WTC11 (cell line): ENCODE measurements at regions not wholly inside any gene's neighbourhood (a gene's known extent, or its start where the extent isn't known, plus 50 kb on each side); places are given as distances from the start of the nearest gene placed in this dataset.

Experiments used
- ATAC-seq: fragments of 200-7000 bp; cut with Tn5 transposase; 2 replicates; pipeline ENCODE4 v1.10.0; 2021; ENCODE audit warnings: mild to moderate bottlenecking, moderate library complexity
- CTCF ChIA-PET: fragments of 300-600 bp; sonication (Branson Sonifier 250); formaldehyde crosslinking; loops from one replicate; lab custom pipeline; 2021; ENCODE audit warnings: antibody characterized with exemption; lab: Charles Lee
- POLR2A ChIA-PET: fragments of 350-600 bp; sonication (Branson Sonifier 250); formaldehyde crosslinking; loops from one replicate; lab custom pipeline; 2021; ENCODE audit warnings: antibody characterized with exemption; lab: Charles Lee
- DNase-seq: peaks from one replicate; pipeline ENCODE4 v3.0.0; 2021; ENCODE audit warnings: low spot score
- H3K27ac Mint-ChIP-seq: 2 replicates; pipeline ENCODE4 v1.8.0; 2021; ENCODE audit warnings: mixed read lengths
- H3K27me3 Mint-ChIP-seq: 2 replicates; pipeline ENCODE4 v1.8.0; 2021; ENCODE audit warnings: low read depth, mild to moderate bottlenecking, moderate library complexity, mixed read lengths
- H3K36me3 Mint-ChIP-seq: 2 replicates; pipeline ENCODE4 v1.8.0; 2021; ENCODE audit warnings: mixed read lengths
- H3K4me1 Mint-ChIP-seq: 2 replicates; pipeline ENCODE4 v1.8.0; 2022; ENCODE audit warnings: mixed read lengths
- H3K4me3 Mint-ChIP-seq: 2 replicates; pipeline ENCODE4 v1.8.0; 2021; ENCODE audit warnings: mild to moderate bottlenecking, moderate library complexity, mixed read lengths
- H3K9me3 Mint-ChIP-seq: 2 replicates; pipeline ENCODE4 v1.8.0; 2021; ENCODE audit warnings: mixed read lengths
- AFF4 ChIP-seq: sonication (generic); formaldehyde crosslinking; IDR thresholded peaks from 2 replicates; pipeline ENCODE4 v1.8.1; 2023; ENCODE audit warnings: mild to moderate bottlenecking, missing genetic modification reagents, borderline replicate concordance
- CBFB ChIP-seq: sonication (generic); formaldehyde crosslinking; IDR thresholded peaks from 2 replicates; pipeline ENCODE4 v1.8.1; 2022; ENCODE audit warnings: mild to moderate bottlenecking, low read depth, missing genetic modification reagents
- CREB1 ChIP-seq: sonication (generic); formaldehyde crosslinking; IDR thresholded peaks from 2 replicates; pipeline ENCODE4 v1.8.0; 2023; ENCODE audit warnings: mild to moderate bottlenecking, missing genetic modification reagents
- GTF2I ChIP-seq: fragments of 250-450 bp; sonication (Bioruptor Pico); conservative IDR thresholded peaks from 2 replicates; pipeline ENCODE4 v1.4.0; 2021; ENCODE audit warnings: mild to moderate bottlenecking
- IRF1 ChIP-seq: sonication (generic); formaldehyde crosslinking; IDR thresholded peaks from 2 replicates; pipeline ENCODE4 v1.8.0; 2023; ENCODE audit warnings: missing genetic modification reagents
- KAT7 ChIP-seq: sonication (generic); formaldehyde crosslinking; IDR thresholded peaks from 2 replicates; pipeline ENCODE4 v1.8.1; 2023; ENCODE audit warnings: missing genetic modification reagents, mild to moderate bottlenecking, borderline replicate concordance
- MAX ChIP-seq: sonication (generic); formaldehyde crosslinking; IDR thresholded peaks from 2 replicates; pipeline ENCODE4 v1.8.0; 2022; ENCODE audit warnings: mild to moderate bottlenecking, missing genetic modification reagents
- MXD4 ChIP-seq: fragments of 250-450 bp; sonication (Bioruptor Pico); IDR thresholded peaks from 2 replicates; pipeline ENCODE4 v1.8.0; 2021; ENCODE audit warnings: mild to moderate bottlenecking, moderate library complexity, borderline replicate concordance
- NFE2L1 ChIP-seq: sonication (generic); formaldehyde crosslinking; IDR thresholded peaks from 2 replicates; pipeline ENCODE4 v1.8.1; 2023; ENCODE audit warnings: missing genetic modification reagents
- OVOL2 ChIP-seq: fragments of 250-450 bp; sonication (Bioruptor Pico); IDR thresholded peaks from 2 replicates; pipeline ENCODE4 v1.9.0; 2021; ENCODE audit warnings: mild to moderate bottlenecking, borderline replicate concordance
- SP1 ChIP-seq: sonication (generic); formaldehyde crosslinking; conservative IDR thresholded peaks from 2 replicates; pipeline ENCODE4 v1.8.1; 2022; ENCODE audit warnings: missing genetic modification reagents
- TEAD4 ChIP-seq: sonication (generic); formaldehyde crosslinking; IDR thresholded peaks from 2 replicates; pipeline ENCODE4 v1.8.0; 2022; ENCODE audit warnings: mild to moderate bottlenecking, missing genetic modification reagents
- USF1 ChIP-seq: sonication (generic); formaldehyde crosslinking; IDR thresholded peaks from 2 replicates; pipeline ENCODE4 v1.8.0; 2022; ENCODE audit warnings: mild to moderate bottlenecking, missing genetic modification reagents
- USF2 ChIP-seq: sonication (generic); formaldehyde crosslinking; IDR thresholded peaks from 2 replicates; pipeline ENCODE4 v1.8.1; 2023; ENCODE audit warnings: mild to moderate bottlenecking, missing genetic modification reagents, moderate library complexity
- ZBTB21 ChIP-seq: sonication (generic); formaldehyde crosslinking; IDR thresholded peaks from 2 replicates; pipeline ENCODE4 v1.8.1; 2023; ENCODE audit warnings: mild to moderate bottlenecking, missing genetic modification reagents, borderline replicate concordance
- ZBTB43 ChIP-seq: sonication (generic); formaldehyde crosslinking; IDR thresholded peaks from 2 replicates; pipeline ENCODE4 v1.8.1; 2023; ENCODE audit warnings: mild to moderate bottlenecking, missing genetic modification reagents
- ZMAT4 ChIP-seq: fragments of 250-450 bp; sonication (Bioruptor Pico); IDR thresholded peaks from 2 replicates; pipeline ENCODE4 v1.9.0; 2021; ENCODE audit warnings: mild to moderate bottlenecking
- ZNF121 ChIP-seq: sonication (generic); formaldehyde crosslinking; IDR thresholded peaks from 2 replicates; pipeline ENCODE4 v1.8.0; 2023; ENCODE audit warnings: missing genetic modification reagents
- ZNF138 ChIP-seq: sonication (generic); formaldehyde crosslinking; conservative IDR thresholded peaks from 2 replicates; pipeline ENCODE4 v1.8.1; 2022; ENCODE audit warnings: mild to moderate bottlenecking, moderate library complexity, missing genetic modification reagents
- ZNF232 ChIP-seq: sonication (generic); formaldehyde crosslinking; IDR thresholded peaks from 2 replicates; pipeline ENCODE4 v1.8.0; 2022; ENCODE audit warnings: mild to moderate bottlenecking, missing genetic modification reagents
- ZNF425 ChIP-seq: fragments of 250-450 bp; sonication (Bioruptor Pico); conservative IDR thresholded peaks from 2 replicates; pipeline ENCODE4 v1.9.0; 2021; ENCODE audit warnings: mild to moderate bottlenecking
- ZNF671 ChIP-seq: fragments of 250-450 bp; sonication (Bioruptor Pico); IDR thresholded peaks from 2 replicates; pipeline ENCODE4 v1.8.0; 2021; ENCODE audit warnings: mild to moderate bottlenecking

- DNase-seq (no peak), ATAC-seq (no peak)
- ChIA-PET POLR2A (no interaction called here), CTCF (no interaction called here)
- no peaks in the 10 kb centered on the region for H3K4me1 Mint-ChIP-seq
- TF ChIP-seq USF2 (CRISPR knock-in tag) (no peak), ZNF121 (no peak), KAT7 (CRISPR knock-in tag) (no peak), NFE2L1 (no peak), ZBTB21 (no peak), OVOL2 (CRISPR knock-in tag) (no peak), CREB1 (no peak), GTF2I (CRISPR knock-in tag) (no peak), MAX (CRISPR knock-in tag) (no peak), ZBTB43 (CRISPR knock-in tag) (no peak)
- TF ChIP-seq, all 79 proteins: peak for 0
- H3K27me3 Mint-ChIP-seq = no peaks in the 10 kb centered on the region
- H3K36me3 Mint-ChIP-seq = no peaks in the 10 kb centered on the region
- peaks cover 20% of the 10 kb centered on the region for H3K9me3 Mint-ChIP-seq
- H3K4me3 Mint-ChIP-seq = no peak overlapping the region
- no peak overlapping the region for H3K27ac Mint-ChIP-seq
Measured at GRCh38 chr17:13384626-13385025, 217.1 kb downstream of the HS3ST3A1 start.

- ChIA-PET POLR2A (interaction anchor here (0.7 kb wide), 1 partner anchor 821 kb away, joined by 3 read pairs; no protein-coding TSS in a partner anchor), CTCF (no interaction called here)
- no peak for TF ChIP-seq IRF1 (CRISPR knock-in tag)
- no peak for TF ChIP-seq SP1 (CRISPR knock-in tag)
- TF ChIP-seq USF1 (CRISPR knock-in tag) = no peak
- TF ChIP-seq NFE2L1 = no peak
- TF ChIP-seq ZNF425 = no peak
- Mint-ChIP-seq H3K27me3 (no peaks in the 10 kb centered on the region; the same call in 1 of the 2 replicates), H3K9me3 (peaks cover 17% of the 10 kb centered on the region), H3K4me3 (no peak overlapping the region), H3K27ac (no peak overlapping the region), H3K36me3 (no peaks in the 10 kb centered on the region), H3K4me1 (no peaks in the 10 kb centered on the region)
- no peak for DNase-seq
- ATAC-seq = no peak
Measured at GRCh38 chr17:13378361-13378760, 223.4 kb downstream of the HS3ST3A1 start.

- Mint-ChIP-seq H3K27ac (no peak overlapping the region), H3K9me3 (no peaks in the 10 kb centered on the region)
- POLR2A ChIA-PET = no interaction called here
- TF ChIP-seq TEAD4 (CRISPR knock-in tag) (no peak), AFF4 (CRISPR knock-in tag) (no peak), ZNF138 (CRISPR knock-in tag) (no peak), ZNF232 (CRISPR knock-in tag) (no peak), ZBTB21 (no peak), MXD4 (CRISPR knock-in tag) (no peak), ZNF671 (no peak), CBFB (CRISPR knock-in tag) (no peak), ZMAT4 (CRISPR knock-in tag) (no peak)
Measured at GRCh38 chr17:13374203-13375143, 227.3 kb downstream of the HS3ST3A1 start.

More at GRCh38 chr17:13374203-13375143, 227.3 kb downstream of the HS3ST3A1 start:
- CTCF ChIA-PET = interaction anchor here (0.5 to 1.2 kb wide), 3 partner anchors 12 to 129 kb away, joined by 3 read pairs; no protein-coding TSS in a partner anchor
- no peak overlapping the region for H3K4me3 Mint-ChIP-seq
- no peaks in the 10 kb centered on the region for H3K4me1 Mint-ChIP-seq
- no peak for ATAC-seq
- no peaks in the 10 kb centered on the region; the same call in 1 of the 2 replicates for H3K27me3 Mint-ChIP-seq
- H3K36me3 Mint-ChIP-seq = no peaks in the 10 kb centered on the region
- no peak for DNase-seq
